ENCODE measurements at regions not wholly inside any gene's neighbourhood (a gene's known extent, or its start where the extent isn't known, plus 50 kb on each side); places are given as distances from the start of the nearest gene placed in this dataset.

- Histone ChIP-seq H3K9me3 (no peaks in the 10 kb centered on the region), H3K27ac (no peak overlapping the region), H3K36me3 (no peaks in the 10 kb centered on the region), H3K27me3 (no peaks in the 10 kb centered on the region), H3K4me1 (peaks cover 0 to 6% of the 10 kb centered on the region in 2 donors), H3K4me3 (no peak overlapping the region)
- in situ Hi-C loops (cut with MboI; ENCODE audit: low sequenced_read_pairs in 4 of 4) (no loop called here), intact Hi-C loops (cut with DNase I; ENCODE audit: low total_unique reads) (no loop called here)
- no peak for ATAC-seq
- TF ChIP-seq POLR2A (IDR thresholded peaks at IDR 0.05), result no peak
- no peak for DNase-seq
Measured at GRCh38 chr1:213486488-213486887, 435.4 kb downstream of the RPS6KC1 start.

GRCh38 chr1:213491468-213491867, 440.4 kb downstream of the RPS6KC1 start:
- Histone ChIP-seq H3K27ac (no peak overlapping the region), H3K27me3 (peaks cover 0 to 3% (median 0%) of the 10 kb centered on the region in 3 donors), H3K9me3 (no peaks in the 10 kb centered on the region), H3K4me1 (no peaks in the 10 kb centered on the region), H3K36me3 (no peaks in the 10 kb centered on the region), H3K4me3 (no peak overlapping the region)
- ATAC-seq (no peak), DNase-seq (no peak)
- TF ChIP-seq POLR2A (IDR thresholded peaks at IDR 0.05) (no peak), CTCF (IDR thresholded peaks at IDR 0.05 in 4 of 5, conservative IDR thresholded peaks at IDR 0.05 in 1 of 5) (no peak)
- intact Hi-C loops (cut with DNase I; ENCODE audit: low total_unique reads), result no loop called here
- in situ Hi-C loops (cut with MboI; ENCODE audit: low sequenced_read_pairs in 4 of 4), result no loop called here

- Histone ChIP-seq H3K27me3 (peaks cover 0 to 3% (median 0%) of the 10 kb centered on the region in 3 donors), H3K4me3 (no peak overlapping the region), H3K9me3 (no peaks in the 10 kb centered on the region), H3K27ac (no peak overlapping the region), H3K36me3 (no peaks in the 10 kb centered on the region), H3K4me1 (no peaks in the 10 kb centered on the region)
- no peak for TF ChIP-seq CTCF (IDR thresholded peaks at IDR 0.05 in 4 of 5, conservative IDR thresholded peaks at IDR 0.05 in 1 of 5)
- TF ChIP-seq POLR2A (IDR thresholded peaks at IDR 0.05), result no peak
- ATAC-seq (no peak), DNase-seq (no peak)
- intact Hi-C loops (cut with DNase I; ENCODE audit: low total_unique reads), result no loop called here
- in situ Hi-C loops (cut with MboI; ENCODE audit: low sequenced_read_pairs in 4 of 4), result no loop called here
Measured at GRCh38 chr1:213492161-213493041, 441.4 kb downstream of the RPS6KC1 start.

GRCh38 chr1:213499444-213499843, 448.4 kb downstream of the RPS6KC1 start:
- DNase-seq (no peak), ATAC-seq (no peak)
- in situ Hi-C loops (cut with MboI; ENCODE audit: low sequenced_read_pairs in 4 of 4) (no loop called here), intact Hi-C loops (cut with DNase I; ENCODE audit: low total_unique reads) (no loop called here)
- no peaks in the 10 kb centered on the region for H3K4me1 ChIP-seq
- H3K4me3 ChIP-seq, result no peak overlapping the region
- H3K27ac ChIP-seq, result no peak overlapping the region
- no peaks in the 10 kb centered on the region for H3K36me3 ChIP-seq
- peaks cover 0 to 8% (median 3%) of the 10 kb centered on the region in 3 donors for H3K9me3 ChIP-seq
- TF ChIP-seq CTCF (IDR thresholded peaks at IDR 0.05 in 4 of 5, conservative IDR thresholded peaks at IDR 0.05 in 1 of 5) (no peak), POLR2A (IDR thresholded peaks at IDR 0.05) (no peak)
- no peaks in the 10 kb centered on the region for H3K27me3 ChIP-seq

- H3K27ac ChIP-seq, result no peak overlapping the region
- DNase-seq (no peak), ATAC-seq (no peak)
- intact Hi-C loops (cut with DNase I; ENCODE audit: low total_unique reads) (no loop called here), in situ Hi-C loops (cut with MboI; ENCODE audit: low sequenced_read_pairs in 4 of 4) (no loop called here)
- H3K4me3 ChIP-seq, result no peak overlapping the region
- no peaks in the 10 kb centered on the region for H3K36me3 ChIP-seq
- no peaks in the 10 kb centered on the region for H3K27me3 ChIP-seq
- H3K9me3 ChIP-seq, result peaks cover 0 to 9% (median 3%) of the 10 kb centered on the region in 3 donors
- no peaks in the 10 kb centered on the region for H3K4me1 ChIP-seq
- TF ChIP-seq POLR2A (IDR thresholded peaks at IDR 0.05) (no peak), CTCF (IDR thresholded peaks at IDR 0.05 in 4 of 5, conservative IDR thresholded peaks at IDR 0.05 in 1 of 5) (no peak)
Measured at GRCh38 chr1:213507472-213508223, 456.6 kb downstream of the RPS6KC1 start.
